Activated CD4-positive, alpha-beta T cell treated with anti-CD3 and anti-CD28 coated beads, Interleukin-2, amount 10 ng/mL, durations not matched to agents 7 days and 5 days (primary cell): ENCODE measurements at regions not wholly inside any gene's neighbourhood (a gene's known extent, or its start where the extent isn't known, plus 50 kb on each side); places are given as distances from the start of the nearest gene placed in this dataset.

Source experiments
- CTCF ChIA-PET: fragments of 350-600 bp; sonication (Branson Sonifier 250); formaldehyde crosslinking; loops from one replicate; lab custom pipeline; 2021; ENCODE audit warnings: antibody characterized with exemption; lab: Charles Lee
- POLR2A ChIA-PET: fragments of 350-600 bp; sonication (Branson Sonifier 250); formaldehyde crosslinking; loops from one replicate; lab custom pipeline; 2021; ENCODE audit warnings: antibody characterized with exemption; lab: Charles Lee
- DNase-seq: peaks from one replicate; pipeline ENCODE4 v3.0.0-alpha.2; 2020
- H3K27ac Mint-ChIP-seq: one replicate; pipeline ENCODE4 v1.8.0; 2021; ENCODE audit warnings: mild to moderate bottlenecking, moderate library complexity, mixed read lengths
- H3K27me3 Mint-ChIP-seq: one replicate; pipeline ENCODE4 v1.8.0; 2021; ENCODE audit warnings: mixed read lengths
- H3K36me3 Mint-ChIP-seq: one replicate; pipeline ENCODE4 v1.8.0; 2021; ENCODE audit warnings: low read depth, mixed read lengths
- H3K4me1 Mint-ChIP-seq: one replicate; pipeline ENCODE4 v1.8.0; 2021; ENCODE audit warnings: mixed read lengths
- H3K4me3 Mint-ChIP-seq: one replicate; pipeline ENCODE4 v1.8.0; 2021; ENCODE audit warnings: mild to moderate bottlenecking, moderate library complexity, mixed read lengths
- H3K9me3 Mint-ChIP-seq: one replicate; pipeline ENCODE4 v1.8.0; 2021; ENCODE audit warnings: mixed read lengths

DNA sequence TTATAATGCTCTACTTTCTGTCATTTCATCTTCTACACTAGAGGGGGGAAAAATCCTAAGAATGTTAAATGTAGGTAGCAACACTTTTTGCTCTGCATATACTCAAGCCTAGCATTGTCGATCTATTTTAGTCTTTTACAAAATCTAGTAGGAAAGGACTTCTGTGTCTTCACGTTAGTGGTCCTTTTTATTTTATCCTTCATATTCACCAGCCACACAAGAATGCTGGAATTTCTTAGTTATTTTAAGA lies 253.0 kb upstream of the FLRT2 start:
- H3K27me3 Mint-ChIP-seq, result no peaks in the 10 kb centered on the region
- H3K4me1 Mint-ChIP-seq, result no peaks in the 10 kb centered on the region
- H3K27ac Mint-ChIP-seq, result no peak overlapping the region
- H3K4me3 Mint-ChIP-seq, result no peak overlapping the region
- no peaks in the 10 kb centered on the region for H3K9me3 Mint-ChIP-seq
- ChIA-PET POLR2A (no interaction called here), CTCF (no interaction called here)
- H3K36me3 Mint-ChIP-seq, result no peaks in the 10 kb centered on the region
- DNase-seq, result no peak

DNA sequence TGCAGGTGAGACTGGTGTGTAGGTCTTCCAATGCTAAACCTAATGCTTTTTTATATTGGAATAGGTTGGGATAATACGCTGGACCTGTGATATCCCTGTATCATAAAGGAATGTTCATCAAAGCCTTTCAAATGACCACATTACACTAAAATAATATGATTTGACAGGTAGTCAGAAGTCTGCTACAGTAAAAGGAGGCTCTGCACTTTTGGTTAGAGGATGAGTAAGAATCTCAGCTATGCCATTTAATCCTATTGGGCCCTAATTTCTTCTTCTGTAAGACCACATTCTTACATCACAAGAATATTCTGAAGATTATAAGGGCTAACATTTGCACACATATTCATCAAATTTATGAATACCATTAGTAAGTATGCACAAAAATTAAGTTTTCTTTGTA lies 250.5 kb upstream of the FLRT2 start:
- Mint-ChIP-seq H3K4me1 (no peaks in the 10 kb centered on the region), H3K27ac (no peak overlapping the region)
- DNase-seq, result no peak

DNA sequence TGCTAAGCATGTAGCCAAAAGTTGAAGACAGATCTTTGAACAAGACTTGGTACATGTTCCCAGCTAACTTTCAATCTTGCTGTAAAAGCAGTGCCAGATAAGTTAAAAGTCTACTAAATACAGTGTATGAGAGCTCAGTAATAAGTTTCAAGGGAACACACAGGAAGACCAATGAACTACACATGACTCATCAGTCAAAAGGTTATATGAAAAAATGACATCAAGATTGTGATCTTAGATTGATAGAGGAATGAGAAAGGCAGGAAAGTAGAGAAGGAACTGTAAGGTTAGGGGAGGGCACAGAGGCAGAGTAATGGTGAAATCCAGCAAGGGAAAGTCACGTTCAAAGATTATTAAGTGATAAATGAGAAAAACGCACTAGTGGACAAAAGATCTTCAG lies 249.9 kb upstream of the FLRT2 start:
- Mint-ChIP-seq H3K9me3 (no peaks in the 10 kb centered on the region), H3K4me1 (no peaks in the 10 kb centered on the region), H3K4me3 (no peak overlapping the region), H3K27ac (no peak overlapping the region), H3K36me3 (no peaks in the 10 kb centered on the region), H3K27me3 (no peaks in the 10 kb centered on the region)
- DNase-seq, result no peak
- CTCF ChIA-PET, result no interaction called here
- POLR2A ChIA-PET, result no interaction called here

More for the DNA sequence above, 250.5 kb upstream of the FLRT2 start:
- no peak overlapping the region for H3K4me3 Mint-ChIP-seq
- CTCF ChIA-PET, result no interaction called here
- no peaks in the 10 kb centered on the region for H3K9me3 Mint-ChIP-seq
- H3K36me3 Mint-ChIP-seq, result no peaks in the 10 kb centered on the region
- POLR2A ChIA-PET, result no interaction called here
- H3K27me3 Mint-ChIP-seq, result no peaks in the 10 kb centered on the region

DNA sequence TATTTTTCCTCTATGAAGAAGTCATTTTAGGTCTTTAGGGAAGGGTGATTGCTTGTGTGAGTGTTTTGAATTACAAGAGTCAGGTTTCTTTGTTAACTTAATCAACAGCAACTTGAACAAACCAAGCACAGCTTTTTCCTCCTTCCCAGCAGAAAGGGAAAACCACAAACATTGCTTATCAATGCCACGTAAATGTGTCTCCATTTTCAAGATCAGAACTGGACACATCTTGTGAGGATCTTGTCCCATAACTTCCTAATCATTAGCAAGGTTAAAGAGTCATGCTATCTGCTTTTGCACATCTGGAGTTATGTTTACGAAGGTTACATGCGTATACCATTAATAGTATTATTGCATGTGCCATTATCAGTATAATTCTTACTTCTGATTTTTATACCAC lies 248.0 kb upstream of the FLRT2 start:
- ChIA-PET POLR2A (no interaction called here), CTCF (no interaction called here)
- Mint-ChIP-seq H3K4me1 (no peaks in the 10 kb centered on the region), H3K27ac (no peak overlapping the region), H3K9me3 (no peaks in the 10 kb centered on the region), H3K36me3 (no peaks in the 10 kb centered on the region), H3K4me3 (no peak overlapping the region), H3K27me3 (no peaks in the 10 kb centered on the region)
- no peak for DNase-seq

DNA sequence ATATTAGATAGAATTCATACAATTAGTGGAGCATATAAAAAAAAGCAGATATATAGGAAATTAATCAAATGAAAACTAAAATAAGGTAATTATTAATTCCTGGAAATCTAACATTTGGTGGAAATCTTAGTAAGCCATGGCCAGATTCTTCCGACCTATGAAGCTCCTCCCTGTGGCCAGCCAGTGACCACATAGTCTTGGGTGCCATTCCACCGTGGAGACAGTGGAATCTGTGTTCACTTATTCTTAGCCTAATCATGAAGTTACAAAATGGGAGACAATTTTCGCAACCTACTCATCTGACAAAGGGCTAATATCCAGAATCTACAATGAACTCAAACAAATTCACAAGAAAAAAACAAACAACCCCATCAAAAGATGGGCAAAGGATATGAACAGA lies 241.9 kb upstream of the FLRT2 start:
- Mint-ChIP-seq H3K36me3 (no peaks in the 10 kb centered on the region), H3K4me3 (no peak overlapping the region), H3K27ac (no peak overlapping the region), H3K27me3 (no peaks in the 10 kb centered on the region), H3K4me1 (no peaks in the 10 kb centered on the region), H3K9me3 (no peaks in the 10 kb centered on the region)
- POLR2A ChIA-PET, result no interaction called here
- DNase-seq, result no peak
- CTCF ChIA-PET, result no interaction called here

DNA sequence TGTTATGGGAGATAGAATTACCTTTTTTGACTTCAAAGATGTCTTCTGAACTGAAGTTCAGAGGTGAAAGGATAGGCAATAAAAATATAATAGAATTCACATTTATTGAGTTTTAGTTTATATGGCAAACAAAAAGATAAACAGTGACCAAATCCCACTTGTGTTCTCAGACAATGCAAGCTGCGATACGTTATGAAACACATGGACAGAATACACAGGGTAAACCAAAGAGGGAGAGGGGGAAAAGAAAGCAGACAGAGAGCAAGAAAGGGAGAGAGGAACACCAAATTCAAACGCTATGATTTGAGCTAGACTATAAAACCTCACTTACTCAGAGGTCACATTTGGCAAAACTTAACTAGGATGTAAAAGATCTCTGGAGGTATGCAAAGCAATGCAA lies 238.2 kb upstream of the FLRT2 start:
- ChIA-PET CTCF (interaction anchor here (1.6 kb wide), 1 partner anchor 92 kb away, joined by 3 read pairs; no protein-coding TSS in a partner anchor), POLR2A (no interaction called here)
- no peak overlapping the region for H3K4me3 Mint-ChIP-seq
- H3K36me3 Mint-ChIP-seq, result no peaks in the 10 kb centered on the region
- no peak overlapping the region for H3K27ac Mint-ChIP-seq
- H3K9me3 Mint-ChIP-seq, result no peaks in the 10 kb centered on the region
- no peaks in the 10 kb centered on the region for H3K4me1 Mint-ChIP-seq
- DNase-seq, result no peak
- no peaks in the 10 kb centered on the region for H3K27me3 Mint-ChIP-seq

DNA sequence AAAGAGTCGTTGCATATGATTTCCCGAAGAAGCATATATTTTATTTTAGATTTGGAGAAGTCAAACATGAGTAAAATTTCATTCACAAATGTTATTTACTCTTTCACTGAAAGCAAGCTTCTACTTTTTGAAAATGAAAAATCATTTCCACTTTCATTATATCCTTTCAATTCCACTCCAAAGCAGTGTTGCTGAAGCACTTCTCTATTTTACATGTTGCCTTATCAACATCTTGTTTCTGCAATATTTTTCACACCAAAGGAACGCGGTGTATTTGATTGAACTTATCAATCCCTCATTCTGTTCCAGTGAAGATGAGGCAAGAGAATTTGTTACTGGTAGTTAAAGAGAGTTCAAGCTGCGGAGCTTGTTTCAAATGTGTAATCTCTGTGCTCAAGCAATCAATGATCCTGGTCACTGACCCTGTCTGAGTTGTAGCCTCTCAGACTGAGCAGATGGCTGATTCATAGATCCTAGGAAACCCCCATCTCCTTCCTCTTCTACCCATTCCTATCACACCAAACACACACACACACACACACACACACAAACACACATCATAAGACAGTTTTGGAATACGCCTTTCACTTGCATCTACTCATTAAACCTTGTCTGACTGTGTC lies 236.2 kb upstream of the FLRT2 start:
- no peaks in the 10 kb centered on the region for H3K4me1 Mint-ChIP-seq
- CTCF ChIA-PET, result no interaction called here
- DNase-seq, result no peak

DNA sequence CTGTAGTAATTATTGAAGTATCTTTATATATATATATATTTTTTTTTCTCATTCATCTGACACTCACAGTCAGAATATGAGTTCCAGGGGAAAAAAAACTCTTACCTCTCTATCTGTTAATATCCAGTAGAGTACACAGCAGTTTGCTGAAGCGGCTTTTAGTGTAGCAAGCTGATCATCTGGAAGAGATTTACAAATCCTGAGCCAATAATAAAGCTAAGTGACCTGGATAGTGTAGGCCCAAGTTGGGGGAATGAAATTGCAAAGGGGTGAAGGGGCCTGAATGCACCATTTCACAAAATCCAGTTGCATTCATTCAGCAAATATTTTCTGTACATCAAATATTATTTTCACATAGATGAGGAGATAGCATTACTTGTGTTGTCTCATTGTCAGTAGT lies 234.6 kb upstream of the FLRT2 start:
- Mint-ChIP-seq H3K9me3 (peaks cover 6% of the 10 kb centered on the region), H3K36me3 (no peaks in the 10 kb centered on the region), H3K4me3 (no peak overlapping the region), H3K27me3 (no peaks in the 10 kb centered on the region), H3K27ac (no peak overlapping the region), H3K4me1 (no peaks in the 10 kb centered on the region)
- ChIA-PET CTCF (no interaction called here), POLR2A (no interaction called here)
- DNase-seq, result no peak

More for the DNA sequence above, 236.2 kb upstream of the FLRT2 start:
- H3K27ac Mint-ChIP-seq, result no peak overlapping the region
- no peaks in the 10 kb centered on the region for H3K36me3 Mint-ChIP-seq
- POLR2A ChIA-PET, result interaction anchor here (0.6 kb wide), 1 partner anchor 812 kb away, joined by 3 read pairs; no protein-coding TSS in a partner anchor
- no peaks in the 10 kb centered on the region for H3K9me3 Mint-ChIP-seq
- H3K27me3 Mint-ChIP-seq, result no peaks in the 10 kb centered on the region
- H3K4me3 Mint-ChIP-seq, result no peak overlapping the region

DNA sequence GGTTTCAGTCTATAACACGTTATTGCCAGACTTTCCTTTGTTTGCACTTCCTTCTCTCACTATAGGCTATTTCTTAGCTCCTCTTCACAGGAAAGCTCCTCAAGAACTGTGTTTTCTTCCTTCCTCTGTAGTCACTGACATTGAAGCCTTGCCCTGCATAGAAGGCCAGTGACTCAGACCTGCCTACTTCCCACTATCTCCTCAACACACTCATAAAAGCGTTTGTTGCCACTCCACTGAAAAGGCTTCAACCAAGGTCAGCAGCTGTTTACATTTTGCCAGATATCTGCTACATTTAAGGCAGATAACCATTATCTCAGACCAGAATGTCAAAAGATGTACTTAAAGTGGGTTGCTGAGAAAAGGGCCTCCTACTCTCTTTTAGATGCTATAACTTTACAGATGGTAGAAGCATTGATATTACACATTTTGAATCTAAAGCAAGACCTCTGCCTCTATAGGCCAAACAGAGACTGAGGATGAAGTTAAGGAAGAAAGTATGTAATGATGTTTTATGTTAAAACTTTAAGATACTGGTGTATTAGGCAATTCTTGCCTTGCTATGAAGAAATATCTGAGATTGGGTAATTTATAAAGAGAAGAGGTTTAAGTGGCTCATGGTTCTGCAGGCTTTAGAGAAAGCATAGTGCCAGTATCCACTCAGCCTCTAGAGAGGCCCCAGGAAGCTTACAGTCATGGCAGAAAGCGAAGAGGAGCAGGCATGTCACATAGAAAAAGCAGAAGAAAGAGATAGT lies 233.3 kb upstream of the FLRT2 start:
- ChIA-PET POLR2A (no interaction called here), CTCF (no interaction called here)
- H3K9me3 Mint-ChIP-seq, result peaks cover 6% of the 10 kb centered on the region
- no peak overlapping the region for H3K27ac Mint-ChIP-seq
- H3K27me3 Mint-ChIP-seq, result no peaks in the 10 kb centered on the region
- no peaks in the 10 kb centered on the region for H3K36me3 Mint-ChIP-seq
- DNase-seq, result no peak
- no peaks in the 10 kb centered on the region for H3K4me1 Mint-ChIP-seq
- H3K4me3 Mint-ChIP-seq, result no peak overlapping the region

DNA sequence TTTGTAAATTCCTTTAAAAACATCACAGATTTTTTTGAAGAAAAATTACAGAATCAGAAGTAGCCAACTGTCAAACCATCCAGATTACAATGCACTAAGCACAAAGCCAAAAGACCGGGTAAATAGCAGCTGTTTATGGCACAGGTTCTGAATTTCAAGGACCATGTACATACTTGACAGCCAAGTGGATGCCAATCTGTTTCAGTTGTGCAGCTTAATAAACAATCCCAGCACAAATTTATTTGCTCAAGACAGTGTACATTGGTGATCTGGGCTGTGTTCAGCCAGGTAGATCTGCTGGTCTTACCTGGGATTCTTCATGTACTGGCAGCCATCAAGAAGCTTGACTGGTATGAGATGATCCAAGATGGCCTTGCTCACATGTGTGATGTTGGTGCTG lies 229.8 kb upstream of the FLRT2 start:
- no peak overlapping the region for H3K4me3 Mint-ChIP-seq
- H3K9me3 Mint-ChIP-seq, result peaks cover 6% of the 10 kb centered on the region
- DNase-seq, result no peak
- CTCF ChIA-PET, result no interaction called here
- H3K4me1 Mint-ChIP-seq, result no peaks in the 10 kb centered on the region
- no peaks in the 10 kb centered on the region for H3K27me3 Mint-ChIP-seq
- H3K27ac Mint-ChIP-seq, result no peak overlapping the region
- H3K36me3 Mint-ChIP-seq, result no peaks in the 10 kb centered on the region
- POLR2A ChIA-PET, result no interaction called here

DNA sequence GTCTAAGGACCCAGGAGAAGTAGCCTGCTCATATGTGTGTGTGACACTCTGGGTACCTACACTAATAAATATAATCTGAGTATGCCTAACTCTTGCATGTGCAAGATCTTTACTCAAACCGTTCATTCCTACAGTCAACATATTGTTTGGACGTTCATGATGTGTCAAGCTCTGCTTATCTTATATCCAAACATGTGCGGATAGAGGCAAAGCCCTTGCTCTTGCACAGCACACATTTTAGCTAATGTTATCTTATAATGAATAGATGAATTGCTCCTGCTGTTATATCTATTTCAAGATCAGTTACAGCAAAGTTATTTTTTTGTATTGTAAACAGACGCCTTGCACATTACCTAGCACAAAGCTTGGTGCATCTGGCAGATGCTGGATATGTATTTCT lies 228.4 kb upstream of the FLRT2 start:
- Mint-ChIP-seq H3K27ac (no peak overlapping the region), H3K9me3 (peaks cover 6% of the 10 kb centered on the region), H3K4me3 (no peak overlapping the region), H3K27me3 (no peaks in the 10 kb centered on the region), H3K36me3 (no peaks in the 10 kb centered on the region), H3K4me1 (no peaks in the 10 kb centered on the region)
- CTCF ChIA-PET, result no interaction called here
- no peak for DNase-seq
- POLR2A ChIA-PET, result no interaction called here

DNA sequence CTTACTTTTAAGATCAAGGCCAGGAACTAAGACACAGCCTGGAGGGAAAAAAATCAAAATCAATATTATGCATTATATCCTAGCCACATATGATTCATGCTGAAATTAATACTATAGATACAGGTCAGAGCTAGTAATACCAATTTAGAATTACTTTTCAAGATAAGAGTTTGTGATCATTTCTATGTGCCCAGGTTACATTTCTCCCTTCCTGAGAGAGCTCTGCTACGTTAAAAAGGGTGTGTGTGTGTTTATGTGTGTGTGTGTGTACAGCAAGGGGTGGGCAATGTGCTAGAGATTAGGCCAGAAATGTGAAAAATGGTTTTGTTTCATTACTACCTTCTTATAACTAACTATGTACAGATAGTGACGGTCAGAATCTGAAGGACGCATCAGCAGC lies 223.9 kb upstream of the FLRT2 start:
- DNase-seq, result no peak
- Mint-ChIP-seq H3K27me3 (no peaks in the 10 kb centered on the region), H3K4me1 (no peaks in the 10 kb centered on the region), H3K27ac (no peak overlapping the region), H3K4me3 (no peak overlapping the region), H3K9me3 (peaks cover 2% of the 10 kb centered on the region), H3K36me3 (no peaks in the 10 kb centered on the region)
- ChIA-PET CTCF (no interaction called here), POLR2A (no interaction called here)

DNA sequence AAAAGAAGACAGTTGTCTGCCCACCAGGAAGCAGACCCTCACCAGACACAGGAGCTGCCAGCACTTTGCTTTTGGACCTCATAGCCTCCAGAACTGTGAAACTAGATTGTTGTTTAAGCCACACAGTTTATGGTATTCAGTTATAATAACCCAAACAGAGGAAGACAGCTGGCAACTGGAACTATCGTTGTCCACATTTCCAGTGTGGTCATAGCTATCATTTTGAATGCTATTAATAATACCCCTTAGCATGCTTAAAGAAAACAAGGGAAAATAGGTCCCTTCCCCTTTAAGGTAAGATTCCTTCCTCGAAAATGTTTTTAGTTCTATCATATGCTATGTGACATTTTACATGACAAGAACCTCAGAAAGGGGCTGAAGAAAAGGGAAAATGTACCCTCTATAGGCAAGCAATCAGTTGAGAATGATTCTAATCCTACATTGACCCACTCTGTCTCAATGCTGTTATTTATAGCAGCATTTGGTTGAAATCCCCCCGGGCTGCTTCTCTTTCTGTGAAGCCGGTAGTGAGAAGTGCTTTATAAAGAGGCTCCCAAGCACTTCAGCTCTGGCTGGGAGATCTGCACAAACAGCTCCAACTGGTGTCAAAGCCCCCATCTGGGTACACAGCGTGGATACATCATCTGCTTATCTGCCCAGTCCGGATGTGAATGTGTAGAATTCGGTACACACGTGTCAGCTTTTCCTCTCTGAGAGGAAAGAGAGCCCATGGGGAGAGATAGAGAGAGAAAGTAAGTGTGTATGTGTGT lies 221.2 kb upstream of the FLRT2 start:
- peaks cover 2% of the 10 kb centered on the region for H3K9me3 Mint-ChIP-seq
- CTCF ChIA-PET, result no interaction called here

More for the DNA sequence above, 221.2 kb upstream of the FLRT2 start:
- Mint-ChIP-seq H3K4me3 (no peak overlapping the region), H3K27me3 (no peaks in the 10 kb centered on the region), H3K36me3 (no peaks in the 10 kb centered on the region), H3K27ac (no peak overlapping the region), H3K4me1 (no peaks in the 10 kb centered on the region)
- POLR2A ChIA-PET, result no interaction called here
- DNase-seq, result no peak
